B cell (primary cell): ENCODE measurements at regions not wholly inside any gene's neighbourhood (a gene's known extent, or its start where the extent isn't known, plus 50 kb on each side); places are given as distances from the start of the nearest gene placed in this dataset.
"Not testable (repeated sequence)": the region's sequence is repeated elsewhere in the genome, so short reads cannot be mapped to it uniquely, and the experiment has no call there.

Experiments
- ATAC-seq: fragments of 200-7000 bp; cut with Tn5 transposase; one replicate; pipeline ENCODE4 v1.10.0; 2021; ENCODE audit warnings: low read depth, mild to moderate bottlenecking, moderate number of reproducible peaks, moderate library complexity
- CTCF ChIA-PET: fragments of 350-600 bp; sonication (Branson Sonifier 250); formaldehyde crosslinking; loops from one replicate; lab custom pipeline; 2021; ENCODE audit warnings: antibody characterized with exemption, inconsistent platforms; lab: Charles Lee
- POLR2A ChIA-PET: fragments of 350-600 bp; sonication (Branson Sonifier 250); formaldehyde crosslinking; loops from one replicate; lab custom pipeline; 2021; ENCODE audit warnings: antibody characterized with exemption; lab: Charles Lee
- DNase-seq: peaks from one replicate; pipeline ENCODE4 v3.0.0; 2013
- H2AFZ ChIP-seq: 2 replicates; pipeline ENCODE4 v1.6.1; 2012; ENCODE audit warnings: mild to moderate bottlenecking, low read depth, low read length; ENCODE audit not compliant: insufficient read depth, poor library complexity, severe bottlenecking
- H3K27ac ChIP-seq, 2 donors: 1 replicate in 1 of 2; 2 replicates in 1 of 2; pipeline ENCODE4 v1.5.1; 2012 to 2013; ENCODE audit warnings: low read length in 2 of 2, mild to moderate bottlenecking in 2 of 2, moderate library complexity in 1 of 2
- H3K27me3 ChIP-seq, 4 experiments: fragments of 200-600 bp in 1 of 4; sonication (generic) in 1 of 4; replicated peaks in 1 of 4; 1 replicate in 2 of 4; 2 replicates in 2 of 4; pipeline versions ENCODE4 v1.6.1 to v1.7.0; 2013 to 2016; ENCODE audit warnings: low read length in 3 of 4, mild to moderate bottlenecking in 2 of 4, mixed read lengths in 1 of 4, moderate library complexity in 1 of 4; ENCODE audit not compliant: insufficient read depth in 4 of 4, control insufficient read depth in 3 of 4; ENCODE audit errors: control extremely low read depth in 1 of 4
- H3K36me3 ChIP-seq, 2 experiments: replicated peaks in 1 of 2; 1 replicate in 1 of 2; 2 replicates in 1 of 2; pipeline versions ENCODE4 v1.6.1 to v1.7.1; 2013; ENCODE audit warnings: low read length in 1 of 2; ENCODE audit not compliant: insufficient read depth in 2 of 2, control insufficient read depth in 1 of 2; ENCODE audit errors: control extremely low read depth in 1 of 2, extremely low read depth in 1 of 2
- H3K4me1 ChIP-seq, 2 donors: fragments of 200-600 bp in 1 of 2; sonication (generic) in 1 of 2; 1 replicate in 1 of 2; 2 replicates in 1 of 2; pipeline versions ENCODE4 v1.5.1 to v1.6.1; 2013 to 2017; ENCODE audit warnings: low read length in 2 of 2; ENCODE audit not compliant: control insufficient read depth in 2 of 2, insufficient read depth in 2 of 2
- H3K4me2 ChIP-seq: replicated peaks from 2 replicates; pipeline ENCODE3; 2012; ENCODE audit warnings: mild to moderate bottlenecking, low read depth, low read length; ENCODE audit not compliant: poor library complexity, severe bottlenecking
- H3K4me3 ChIP-seq, 5 experiments: fragments of 200-600 bp in 1 of 5; sonication (generic) in 1 of 5; 1 replicate in 3 of 5; 2 replicates in 2 of 5; pipeline versions ENCODE4 v1.5.1 to v1.7.0; 2011 to 2016; ENCODE audit warnings: low read length in 4 of 5, mild to moderate bottlenecking in 4 of 5, low read depth in 2 of 5, control low read depth in 1 of 5, moderate library complexity in 1 of 5; ENCODE audit not compliant: insufficient read depth in 1 of 5; ENCODE audit errors: control extremely low read depth in 1 of 5, extremely low read depth in 1 of 5
- H3K79me2 ChIP-seq: fragments of 200-600 bp; sonication (generic); one replicate; pipeline ENCODE4 v1.6.0; 2016; ENCODE audit warnings: low read length; ENCODE audit not compliant: control insufficient read depth, insufficient read depth
- H3K9ac ChIP-seq: fragments of 200-600 bp; sonication (generic); 2 replicates; pipeline ENCODE4 v1.6.1; 2017; ENCODE audit warnings: mild to moderate bottlenecking, low read length, moderate library complexity
- H3K9me3 ChIP-seq, 3 donors: one replicate each; pipeline versions ENCODE4 v1.6.1 to v1.7.1; 2013; ENCODE audit warnings: low read length in 2 of 3; ENCODE audit not compliant: control insufficient read depth in 2 of 3, insufficient read depth in 1 of 3; ENCODE audit errors: control extremely low read depth in 1 of 3
- H4K20me1 ChIP-seq: 2 replicates; pipeline ENCODE4 v1.6.0; 2012; ENCODE audit warnings: mild to moderate bottlenecking, low read length; ENCODE audit not compliant: insufficient read depth, control insufficient read depth, poor library complexity, severe bottlenecking
- H3K27ac Mint-ChIP-seq: one replicate; pipeline ENCODE4 v1.8.0; 2021; ENCODE audit warnings: mixed read lengths
- H3K27me3 Mint-ChIP-seq: one replicate; pipeline ENCODE4 v1.8.0; 2021; ENCODE audit warnings: mixed read lengths
- H3K4me1 Mint-ChIP-seq: one replicate; pipeline ENCODE4 v1.8.0; 2021; ENCODE audit warnings: mixed read lengths
- H3K4me3 Mint-ChIP-seq: one replicate; pipeline ENCODE4 v1.8.0; 2021; ENCODE audit warnings: mixed read lengths
- H3K9me3 Mint-ChIP-seq: one replicate; pipeline ENCODE4 v1.8.0; 2022; ENCODE audit warnings: mixed read lengths; ENCODE audit not compliant: insufficient read depth
- CTCF ChIP-seq: fragments of 200-600 bp; IDR thresholded peaks from one replicate; pipeline ENCODE4 v1.8.0; 2022; ENCODE audit warnings: antibody characterized with exemption, mild to moderate bottlenecking
- EZH2 ChIP-seq: IDR thresholded peaks from 2 replicates; pipeline ENCODE4 v1.6.1; 2012; ENCODE audit warnings: borderline replicate concordance, low read depth, mild to moderate bottlenecking, moderate library complexity, low read length; ENCODE audit not compliant: insufficient read depth, poor library complexity, severe bottlenecking
- WGBS: methylation state at CpG from one replicate; pipeline ENCODE4 v1.1.5; 2013; ENCODE audit warnings: missing lambda C conversion rate; ENCODE audit not compliant: insufficient coverage; 5-methylcytosine and 5-hydroxymethylcytosine counted together
- intact Hi-C: fragments of 100-400 bp; cut with micrococcal nuclease; formaldehyde crosslinking; loops from one replicate; pipeline ENCODE4 v1.10.0; 2022

- no peak for TF ChIP-seq EZH2
- TF ChIP-seq CTCF, result no peak
- Histone ChIP-seq H3K4me2 (no peak overlapping the region), H3K27ac (no peak overlapping the region), H2AFZ (no peak overlapping the region), H3K4me3 (no peak overlapping the region), H4K20me1 (no peaks in the 10 kb centered on the region), H3K27me3 (no peaks in the 10 kb centered on the region), H3K9me3 (no peaks in the 10 kb centered on the region), H3K36me3 (no peaks in the 10 kb centered on the region), H3K79me2 (no peaks in the 10 kb centered on the region), H3K9ac (no peak overlapping the region), H3K4me1 (peaks cover 9 to 11% of the 10 kb centered on the region in 2 donors)
- DNase-seq (no peak), ATAC-seq (no peak)
- Mint-ChIP-seq H3K9me3 (peaks cover 1% of the 10 kb centered on the region), H3K4me1 (peaks cover 10% of the 10 kb centered on the region), H3K27ac (no peak overlapping the region), H3K27me3 (peaks cover 5% of the 10 kb centered on the region), H3K4me3 (no peak overlapping the region)
- WGBS, result 94% methylated on average over 4 of the region's 4 CpGs
- ChIA-PET POLR2A (no interaction called here), CTCF (no interaction called here)
- intact Hi-C loops, result no loop called here
Observed at GRCh38 chr2:37802211-37802752, 122.8 kb upstream of the RMDN2 start.

GRCh38 chr2:37802899-37803379 is 122.1 kb upstream of the RMDN2 start:
- H3K9me3 ChIP-seq, result no peaks in the 10 kb centered on the region
- H3K9ac ChIP-seq, result no peak overlapping the region
- CTCF ChIA-PET, result no interaction called here
- ATAC-seq (no peak), DNase-seq (no peak)
- no peaks in the 10 kb centered on the region for H4K20me1 ChIP-seq
- no peak overlapping the region for H3K27ac ChIP-seq
- peaks cover 5% of the 10 kb centered on the region for H3K27me3 Mint-ChIP-seq
- no peak for TF ChIP-seq CTCF
- no peak for TF ChIP-seq EZH2
- H3K79me2 ChIP-seq, result no peaks in the 10 kb centered on the region
- no peak overlapping the region for H3K27ac Mint-ChIP-seq
- H2AFZ ChIP-seq, result no peak overlapping the region
- POLR2A ChIA-PET, result no interaction called here
- H3K27me3 ChIP-seq, result no peaks in the 10 kb centered on the region
- no peak overlapping the region for H3K4me3 Mint-ChIP-seq
- no peaks in the 10 kb centered on the region for H3K36me3 ChIP-seq
- no peak overlapping the region for H3K4me2 ChIP-seq
- peaks cover 9% of the 10 kb centered on the region for H3K4me1 Mint-ChIP-seq
- intact Hi-C loops, result no loop called here
- peaks cover 2% of the 10 kb centered on the region for H3K9me3 Mint-ChIP-seq
- no peak overlapping the region for H3K4me3 ChIP-seq
- peaks cover 8% of the 10 kb centered on the region in 2 donors for H3K4me1 ChIP-seq

- H3K9me3 ChIP-seq, H4K20me1 ChIP-seq, ATAC-seq, H3K36me3 ChIP-seq, H3K4me1 Mint-ChIP-seq, H3K27ac Mint-ChIP-seq, H3K4me2 ChIP-seq, H3K27me3 ChIP-seq, H3K27me3 Mint-ChIP-seq, POLR2A ChIA-PET, CTCF ChIA-PET, H3K4me3 ChIP-seq, H3K4me1 ChIP-seq, DNase-seq, H3K9ac ChIP-seq, H2AFZ ChIP-seq, H3K27ac ChIP-seq, H3K9me3 Mint-ChIP-seq, H3K4me3 Mint-ChIP-seq, intact Hi-C loops, H3K79me2 ChIP-seq: not testable (repeated sequence)
- WGBS, result no CpG with 5 or more reads among the region's 2 CpGs
Observed at GRCh38 chr2:37806004-37806403, 119.1 kb upstream of the RMDN2 start.
